Caco-2 (cell line): ENCODE measurements at regions not wholly inside any gene's neighbourhood (a gene's known extent, or its start where the extent isn't known, plus 50 kb on each side); places are given as distances from the start of the nearest gene placed in this dataset.

ENCODE experiments used
- BruUV-seq: library from RNA; stranded (reverse); fragments of 400-500 nt; replicated peaks from 2 replicates; lab custom pipeline; 2021; lab: Mats Ljungman, UMichigan
- CTCF ChIA-PET: fragments of 300-600 bp; sonication (Branson Sonifier 250); formaldehyde crosslinking; loops from one replicate; lab custom pipeline; 2022; ENCODE audit warnings: antibody characterized with exemption; lab: Charles Lee
- POLR2A ChIA-PET: fragments of 300-600 bp; sonication (Branson Sonifier 250); formaldehyde crosslinking; loops from one replicate; lab custom pipeline; 2022; ENCODE audit warnings: antibody characterized with exemption; lab: Charles Lee
- DNase-seq, 2 experiments: peaks; one replicate each; pipeline versions ENCODE4 v3.0.0 to v3.0.0-alpha.2; 2020 to 2022
- H3K27me3 ChIP-seq: replicated peaks from 2 replicates; pipeline ENCODE4 v1.6.0; 2011; ENCODE audit warnings: low read length; ENCODE audit not compliant: control insufficient read depth, insufficient read depth
- H3K36me3 ChIP-seq: 2 replicates; pipeline ENCODE4 v1.5.1; 2011; ENCODE audit warnings: low read length; ENCODE audit not compliant: control insufficient read depth, insufficient read depth
- H3K4me1 ChIP-seq: fragments of 250-450 bp; sonication (Bioruptor Pico); 2 replicates; pipeline ENCODE4 v1.5.1; 2020; ENCODE audit warnings: mild to moderate bottlenecking
- H3K4me3 ChIP-seq: 2 replicates; pipeline ENCODE4 v1.5.1; 2011; ENCODE audit warnings: low read depth, mild to moderate bottlenecking, control low read depth, low read length
- H3K9me3 ChIP-seq: fragments of 250-450 bp; sonication (Bioruptor Pico); 2 replicates; pipeline ENCODE4 v1.5.1; 2020; ENCODE audit warnings: mild to moderate bottlenecking, moderate library complexity
- H3K27ac Mint-ChIP-seq: one replicate; pipeline ENCODE4 v1.8.0; 2022; ENCODE audit warnings: mixed read lengths; ENCODE audit not compliant: unreplicated experiment
- H3K27me3 Mint-ChIP-seq: one replicate; pipeline ENCODE4 v1.8.0; 2022; ENCODE audit warnings: mixed read lengths; ENCODE audit not compliant: insufficient read depth, unreplicated experiment
- H3K36me3 Mint-ChIP-seq: one replicate; pipeline ENCODE4 v1.8.0; 2022; ENCODE audit warnings: mild to moderate bottlenecking, mixed read lengths; ENCODE audit not compliant: insufficient read depth, unreplicated experiment
- H3K4me1 Mint-ChIP-seq: one replicate; pipeline ENCODE4 v1.8.0; 2022; ENCODE audit warnings: low read depth, mixed read lengths; ENCODE audit not compliant: unreplicated experiment
- H3K4me3 Mint-ChIP-seq: one replicate; pipeline ENCODE4 v1.8.0; 2022; ENCODE audit warnings: mild to moderate bottlenecking, moderate library complexity, mixed read lengths; ENCODE audit not compliant: unreplicated experiment
- H3K9me3 Mint-ChIP-seq: one replicate; pipeline ENCODE4 v1.8.0; 2022; ENCODE audit warnings: mixed read lengths; ENCODE audit not compliant: unreplicated experiment
- CTCF ChIP-seq, 2 experiments: fragments of 200-600 bp in 1 of 2; IDR thresholded peaks; 1 replicate in 1 of 2; 2 replicates in 1 of 2; pipeline versions ENCODE4 v1.5.1 to v1.8.0; 2011 to 2022; ENCODE audit warnings: antibody characterized with exemption in 1 of 2, control low read depth in 1 of 2, inconsistent platforms in 1 of 2, low read depth in 1 of 2, low read length in 1 of 2, mild to moderate bottlenecking in 1 of 2, moderate library complexity in 1 of 2; ENCODE audit not compliant: insufficient read depth in 1 of 2, severe bottlenecking in 1 of 2, unreplicated experiment in 1 of 2
- intact Hi-C: fragments of 100-400 bp; cut with micrococcal nuclease; formaldehyde crosslinking; loops from one replicate; pipeline ENCODE4 v1.10.0; 2022; ENCODE audit not compliant: unreplicated experiment

GRCh38 chrX:46400530-46401443 is 144.4 kb downstream of the ZNF674 start:
- POLR2A ChIA-PET, result no interaction called here
- H3K9me3 Mint-ChIP-seq, result no peaks in the 10 kb centered on the region
- no peaks in the 10 kb centered on the region for H3K27me3 Mint-ChIP-seq
- Histone ChIP-seq H3K4me1 (no peaks in the 10 kb centered on the region), H3K27me3 (no peaks in the 10 kb centered on the region), H3K36me3 (no peaks in the 10 kb centered on the region), H3K4me3 (no peak overlapping the region), H3K9me3 (no peaks in the 10 kb centered on the region)
- no TSS peak for BruUV-seq
- H3K36me3 Mint-ChIP-seq, result peaks cover 6% of the 10 kb centered on the region
- TF ChIP-seq CTCF (IDR thresholded peaks at IDR 0.05; ENCODE audit: insufficient read depth in 1 of 2, low read depth in 1 of 2, low read length in 1 of 2, severe bottlenecking in 1 of 2, unreplicated experiment in 1 of 2), result no peak
- H3K27ac Mint-ChIP-seq, result no peak overlapping the region
- intact Hi-C loops, result loop anchor here (10.0 kb wide), 1 partner anchor 1076 kb away; no protein-coding TSS in a partner anchor
- H3K4me3 Mint-ChIP-seq, result no peak overlapping the region
- no peaks in the 10 kb centered on the region for H3K4me1 Mint-ChIP-seq
- CTCF ChIA-PET, result interaction anchor here (0.7 kb wide), 1 partner anchor 121 kb away, joined by 5 read pairs; no protein-coding TSS in a partner anchor
- DNase-seq, result no peak

- TF ChIP-seq CTCF (IDR thresholded peaks at IDR 0.05; ENCODE audit: insufficient read depth in 1 of 2, low read depth in 1 of 2, low read length in 1 of 2, severe bottlenecking in 1 of 2, unreplicated experiment in 1 of 2), result no peak
- Histone ChIP-seq H3K9me3 (no peaks in the 10 kb centered on the region), H3K4me3 (no peak overlapping the region), H3K4me1 (no peaks in the 10 kb centered on the region), H3K27me3 (no peaks in the 10 kb centered on the region), H3K36me3 (no peaks in the 10 kb centered on the region)
- DNase-seq, result no peak
- ChIA-PET CTCF (no interaction called here), POLR2A (no interaction called here)
- H3K36me3 Mint-ChIP-seq, result peaks cover 6% of the 10 kb centered on the region
- no peaks in the 10 kb centered on the region for H3K4me1 Mint-ChIP-seq
- no peaks in the 10 kb centered on the region for H3K27me3 Mint-ChIP-seq
- no peaks in the 10 kb centered on the region for H3K9me3 Mint-ChIP-seq
- intact Hi-C loops, result no loop called here
- BruUV-seq, result no TSS peak
- H3K27ac Mint-ChIP-seq, result no peak overlapping the region
- H3K4me3 Mint-ChIP-seq, result no peak overlapping the region
These were observed 146.3 kb downstream of the ZNF674 start for GRCh38 chrX:46398874-46399273.

GRCh38 chrX:46398126-46398525 is 147.1 kb downstream of the ZNF674 start:
- H3K4me3 Mint-ChIP-seq, result no peak overlapping the region
- Histone ChIP-seq H3K36me3 (no peaks in the 10 kb centered on the region), H3K4me1 (no peaks in the 10 kb centered on the region), H3K27me3 (no peaks in the 10 kb centered on the region), H3K4me3 (no peak overlapping the region), H3K9me3 (no peaks in the 10 kb centered on the region)
- DNase-seq, result no peak
- no peak for TF ChIP-seq CTCF (IDR thresholded peaks at IDR 0.05; ENCODE audit: insufficient read depth in 1 of 2, low read depth in 1 of 2, low read length in 1 of 2, severe bottlenecking in 1 of 2, unreplicated experiment in 1 of 2)
- BruUV-seq, result no TSS peak
- H3K27ac Mint-ChIP-seq, result no peak overlapping the region
- no peaks in the 10 kb centered on the region for H3K4me1 Mint-ChIP-seq
- CTCF ChIA-PET, result no interaction called here
- intact Hi-C loops, result no loop called here
- no peaks in the 10 kb centered on the region for H3K27me3 Mint-ChIP-seq
- H3K9me3 Mint-ChIP-seq, result no peaks in the 10 kb centered on the region
- peaks cover 4% of the 10 kb centered on the region for H3K36me3 Mint-ChIP-seq
- POLR2A ChIA-PET, result no interaction called here
